ENCODE measurements at regions not wholly inside any gene's neighbourhood (a gene's known extent, or its start where the extent isn't known, plus 50 kb on each side); places are given as distances from the start of the nearest gene placed in this dataset.

- TF ChIP-seq ATF2 (IDR thresholded peaks at IDR 0.05; ENCODE audit: low read length) (no peak), CBX8 (IDR thresholded peaks at IDR 0.05; ENCODE audit: borderline replicate concordance, low read depth, low read length) (no peak), BRCA1 (IDR thresholded peaks at IDR 0.05; ENCODE audit: low read depth, low read length) (no peak), SP2 (IDR thresholded peaks at IDR 0.05; ENCODE audit: low read length) (no peak), BCL11A (IDR thresholded peaks at IDR 0.05; ENCODE audit: low read depth in 2 of 2, low read length in 2 of 2) (no peak), GTF2F1 (IDR thresholded peaks at IDR 0.05; ENCODE audit: borderline replicate concordance, low read depth, low read length) (no peak), SIRT6 (IDR thresholded peaks at IDR 0.05; ENCODE audit: low read length) (no peak)
Measured at GRCh38 chr5:99715921-99716320, 787.1 kb upstream of the CHD1 start (continued).

Measured in H1 (cell line).